Upper lobe of left lung (tissue), 4 donors: ENCODE measurements at regions not wholly inside any gene's neighbourhood (a gene's known extent, or its start where the extent isn't known, plus 50 kb on each side); places are given as distances from the start of the nearest gene placed in this dataset.

ENCODE experiments used
- POLR2A ChIP-seq, 4 donors: fragments of 450-650 bp; IDR thresholded peaks; one replicate each; pipeline ENCODE4 v1.5.1; 2016 to 2017; ENCODE audit warnings: antibody characterized with exemption in 4 of 4, mild to moderate bottlenecking in 2 of 4
- TF ChIP-seq, protein P1 (sequence below), 6 experiments: fragments of 450-650 bp in 4 of 6; fragments of 200-600 bp in 2 of 6; sonication (generic) in 2 of 6; IDR thresholded peaks; one replicate each; pipeline ENCODE4 v1.5.1; 2016 to 2019; ENCODE audit warnings: antibody characterized with exemption in 6 of 6

DNA sequence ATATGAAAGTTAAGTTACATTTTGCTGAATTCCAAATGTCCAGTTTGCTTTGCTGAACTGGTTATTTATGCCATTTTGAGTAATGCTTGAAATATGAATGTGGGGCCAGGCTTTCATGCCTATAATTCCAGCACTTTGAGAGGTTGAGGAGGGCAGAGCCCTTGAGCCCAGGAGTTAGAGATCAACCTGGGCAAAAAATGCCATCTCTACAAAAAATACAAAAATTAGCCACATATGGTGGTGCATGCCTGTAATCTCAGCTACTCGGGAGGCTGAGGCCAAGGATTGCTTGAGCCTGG, 101.2 kb upstream of the ITGA6 start:
- TF ChIP-seq, protein P1, sequence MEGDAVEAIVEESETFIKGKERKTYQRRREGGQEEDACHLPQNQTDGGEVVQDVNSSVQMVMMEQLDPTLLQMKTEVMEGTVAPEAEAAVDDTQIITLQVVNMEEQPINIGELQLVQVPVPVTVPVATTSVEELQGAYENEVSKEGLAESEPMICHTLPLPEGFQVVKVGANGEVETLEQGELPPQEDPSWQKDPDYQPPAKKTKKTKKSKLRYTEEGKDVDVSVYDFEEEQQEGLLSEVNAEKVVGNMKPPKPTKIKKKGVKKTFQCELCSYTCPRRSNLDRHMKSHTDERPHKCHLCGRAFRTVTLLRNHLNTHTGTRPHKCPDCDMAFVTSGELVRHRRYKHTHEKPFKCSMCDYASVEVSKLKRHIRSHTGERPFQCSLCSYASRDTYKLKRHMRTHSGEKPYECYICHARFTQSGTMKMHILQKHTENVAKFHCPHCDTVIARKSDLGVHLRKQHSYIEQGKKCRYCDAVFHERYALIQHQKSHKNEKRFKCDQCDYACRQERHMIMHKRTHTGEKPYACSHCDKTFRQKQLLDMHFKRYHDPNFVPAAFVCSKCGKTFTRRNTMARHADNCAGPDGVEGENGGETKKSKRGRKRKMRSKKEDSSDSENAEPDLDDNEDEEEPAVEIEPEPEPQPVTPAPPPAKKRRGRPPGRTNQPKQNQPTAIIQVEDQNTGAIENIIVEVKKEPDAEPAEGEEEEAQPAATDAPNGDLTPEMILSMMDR (IDR thresholded peaks at IDR 0.05): no peak
- TF ChIP-seq POLR2A (IDR thresholded peaks at IDR 0.05): no peak
